IPS DF 19.7 (cell line): ENCODE measurements at regions not wholly inside any gene's neighbourhood (a gene's known extent, or its start where the extent isn't known, plus 50 kb on each side); places are given as distances from the start of the nearest gene placed in this dataset.

Source experiments
- DNase-seq: peaks from one replicate; pipeline ENCODE4 v3.0.0-alpha.2; 2013; ENCODE audit warnings: low read depth, low spot score

DNA sequence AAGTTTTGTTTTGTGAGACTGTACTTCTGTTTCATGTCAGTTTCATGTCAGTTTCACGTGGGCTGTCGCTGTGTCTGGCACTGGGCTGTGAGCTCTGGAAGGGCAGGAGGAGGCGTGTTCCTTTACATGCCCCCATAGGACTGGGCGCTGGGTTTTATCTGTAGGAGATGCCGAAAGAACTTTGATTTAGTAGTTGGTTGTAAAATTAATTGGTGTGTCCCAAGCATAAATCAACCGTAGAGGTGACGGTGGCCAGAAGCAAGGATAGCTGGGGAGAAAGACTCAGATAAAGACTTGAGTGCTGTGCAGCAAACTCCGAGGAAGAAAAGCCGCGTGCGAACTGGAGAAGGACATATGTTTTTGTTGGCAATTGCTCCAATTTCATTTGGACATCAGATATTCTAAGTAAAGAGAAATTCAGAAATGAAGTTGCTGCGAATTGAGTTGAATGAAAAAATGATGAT, 182.5 kb downstream of the VRK1 start:
- no peak for DNase-seq

DNA sequence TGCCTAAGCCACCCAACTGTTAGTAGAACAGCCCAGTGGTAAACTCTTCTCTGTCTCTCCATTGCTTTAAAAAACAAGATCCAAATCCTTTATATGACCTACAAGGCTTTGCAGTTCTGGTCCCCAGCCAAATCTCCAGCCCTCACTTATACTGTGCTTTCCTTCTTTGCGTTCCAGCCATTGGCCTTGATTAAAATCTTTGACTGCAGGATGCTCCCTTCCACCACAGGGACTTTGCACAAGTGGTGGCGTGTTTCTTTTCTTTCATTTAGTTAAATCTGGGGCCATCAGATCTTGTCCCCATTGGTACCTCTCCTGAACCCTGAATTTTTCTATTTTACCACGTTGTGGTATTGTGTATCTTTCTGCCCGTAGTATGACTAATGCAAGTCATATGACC, 183.7 kb downstream of the VRK1 start:
- DNase-seq, result no peak

DNA sequence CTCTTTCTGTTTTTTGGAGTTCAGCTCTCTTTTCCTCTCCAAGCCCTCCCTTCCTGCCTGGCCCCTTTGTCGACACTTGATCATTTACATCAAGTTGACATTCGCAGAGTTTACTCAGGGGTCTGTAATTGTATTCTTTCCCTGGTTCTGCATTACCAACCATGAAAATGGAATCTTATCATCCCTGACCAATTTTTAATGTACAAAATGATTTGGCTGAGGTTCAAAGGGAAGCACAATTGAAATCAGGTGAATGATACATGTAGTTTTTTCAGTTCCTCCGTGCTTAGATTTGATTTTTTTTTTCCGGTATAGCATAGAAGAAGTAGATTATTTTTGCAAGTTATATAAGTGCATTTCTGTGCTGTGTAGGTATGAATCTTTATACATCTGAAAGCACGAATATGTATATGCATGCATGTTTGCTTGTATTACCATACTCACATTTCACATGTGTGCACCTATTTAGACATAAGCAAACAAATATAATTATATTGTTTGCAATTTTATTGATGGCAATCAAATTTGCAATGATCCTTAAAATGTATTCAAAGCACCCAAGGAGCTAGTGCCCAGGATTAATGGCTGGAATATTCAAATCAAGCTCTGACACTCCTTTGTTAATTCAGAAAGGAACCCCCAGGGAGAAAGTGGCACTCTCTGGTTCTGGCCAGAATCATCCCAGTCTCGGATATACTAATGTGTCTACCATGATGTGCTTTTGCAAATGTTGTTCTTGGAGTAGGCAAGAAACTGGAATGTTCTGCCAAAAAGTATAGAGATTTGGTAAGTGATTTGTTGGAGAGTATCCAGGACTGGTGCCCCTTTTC, 189.3 kb downstream of the VRK1 start:
- DNase-seq, result no peak

DNA sequence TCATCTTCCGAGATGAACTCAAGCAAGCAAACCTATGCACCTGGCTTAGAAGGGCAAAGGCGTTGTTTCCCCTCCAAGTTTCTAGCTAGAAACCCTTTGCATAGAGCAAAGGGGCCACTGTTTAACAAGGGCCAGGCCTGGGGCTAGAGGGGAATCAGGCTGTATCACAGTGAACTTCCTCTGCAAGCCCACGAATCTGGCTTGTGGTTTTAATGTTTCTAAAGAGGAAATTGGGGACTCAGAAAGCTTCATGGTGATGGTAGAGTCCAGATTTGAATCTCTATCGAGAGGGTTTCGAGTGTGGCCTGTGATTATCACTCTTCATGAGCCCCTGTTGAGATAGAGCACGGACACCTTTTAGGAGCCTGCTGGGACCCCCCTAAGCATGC, 189.9 kb downstream of the VRK1 start:
- no peak for DNase-seq

DNA sequence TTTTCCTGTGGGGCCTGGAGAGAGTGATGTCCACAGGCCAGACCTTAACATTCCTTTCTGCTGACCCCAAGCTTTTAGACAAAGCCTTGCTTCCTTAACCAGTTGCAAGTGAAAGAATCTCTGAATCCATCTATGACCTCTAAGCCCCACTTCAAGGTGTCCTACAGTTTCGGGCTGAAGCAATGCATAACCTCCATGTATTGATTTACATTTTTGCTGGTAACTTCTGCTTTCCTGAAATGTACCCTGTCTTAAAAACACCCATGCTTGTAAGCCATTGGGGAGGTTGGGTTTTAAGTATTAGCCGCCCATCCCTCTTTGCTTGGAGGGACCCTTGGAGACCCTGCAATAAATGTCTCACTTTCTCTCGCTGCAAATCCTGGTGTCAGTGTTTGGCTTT, 190.6 kb downstream of the VRK1 start:
- DNase-seq, result no peak

DNA sequence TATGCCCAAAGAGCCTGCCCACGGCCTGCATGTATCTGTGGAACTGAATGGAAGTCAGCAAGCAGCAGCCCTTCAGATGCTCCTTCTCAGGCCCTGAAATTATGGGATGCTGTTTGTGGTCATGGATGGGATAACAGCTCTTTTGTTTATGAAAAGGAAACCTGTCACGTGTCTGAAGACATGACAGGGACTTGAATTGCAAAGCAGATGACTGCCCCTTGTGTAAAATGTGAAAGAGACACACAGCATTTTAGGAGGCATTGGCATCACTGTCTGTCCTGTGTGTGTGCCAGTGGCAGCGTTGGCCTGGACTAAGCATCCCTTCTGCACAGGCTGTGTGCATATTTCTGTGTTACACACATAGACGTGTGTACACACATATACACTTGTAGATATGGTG, 192.1 kb downstream of the VRK1 start:
- DNase-seq, result no peak

DNA sequence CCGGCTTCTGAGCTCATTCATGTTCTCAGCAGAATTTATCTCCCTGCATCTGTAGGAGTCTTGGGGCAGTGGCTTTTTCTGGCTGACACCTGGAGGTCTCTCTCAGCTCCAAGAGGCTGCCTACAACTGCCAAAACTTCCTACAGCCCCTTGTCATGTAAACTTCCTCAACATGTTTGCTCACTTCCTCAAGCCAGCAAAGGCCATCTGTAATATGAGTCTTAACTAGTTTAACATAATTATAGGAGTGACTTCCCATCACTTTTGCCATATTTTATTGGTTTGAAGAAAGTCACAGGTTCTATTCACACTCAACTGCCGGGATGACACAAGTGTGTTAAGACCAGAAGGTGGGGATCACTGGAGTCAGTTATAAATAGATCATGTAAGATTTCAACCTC, 194.0 kb downstream of the VRK1 start:
- no peak for DNase-seq

DNA sequence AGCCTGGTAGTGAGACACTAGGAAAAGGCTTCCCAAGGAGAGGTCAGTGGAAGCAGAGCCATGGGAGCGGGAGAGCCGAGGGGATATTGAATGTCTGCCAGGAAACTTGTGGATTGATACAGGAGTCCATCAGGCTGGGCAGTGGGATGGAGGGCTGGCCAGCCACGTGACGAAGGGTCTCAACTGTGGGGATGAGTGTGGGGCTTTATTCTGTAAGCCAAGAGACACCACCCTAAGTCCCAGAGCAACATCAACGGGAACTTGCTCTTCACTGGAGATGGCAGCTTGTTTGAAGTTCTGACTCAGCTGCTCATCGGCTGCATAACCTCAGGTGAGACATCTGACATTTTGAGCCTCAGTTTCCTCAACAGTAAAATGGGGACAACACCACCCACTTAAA, 197.8 kb downstream of the VRK1 start:
- no peak for DNase-seq

DNA sequence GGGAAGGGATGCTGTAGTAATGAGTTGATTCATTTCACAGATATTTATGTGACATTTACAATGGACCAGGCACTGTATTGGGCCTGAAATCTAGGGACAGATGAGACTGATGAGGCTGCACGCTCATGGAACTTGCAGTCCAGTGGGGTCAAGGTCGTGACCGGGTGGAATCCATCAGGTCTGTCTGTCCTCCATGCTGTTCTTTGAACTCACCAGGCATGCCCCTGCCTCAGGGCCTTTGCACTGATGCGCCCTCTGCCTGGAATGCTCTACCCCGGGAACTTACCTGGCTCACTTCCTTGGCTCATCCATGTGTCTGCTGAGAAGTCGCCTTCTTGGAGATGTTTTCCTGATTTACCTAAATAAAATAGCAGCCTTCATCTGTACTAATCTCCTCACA, 200.1 kb downstream of the VRK1 start:
- no peak for DNase-seq

DNA sequence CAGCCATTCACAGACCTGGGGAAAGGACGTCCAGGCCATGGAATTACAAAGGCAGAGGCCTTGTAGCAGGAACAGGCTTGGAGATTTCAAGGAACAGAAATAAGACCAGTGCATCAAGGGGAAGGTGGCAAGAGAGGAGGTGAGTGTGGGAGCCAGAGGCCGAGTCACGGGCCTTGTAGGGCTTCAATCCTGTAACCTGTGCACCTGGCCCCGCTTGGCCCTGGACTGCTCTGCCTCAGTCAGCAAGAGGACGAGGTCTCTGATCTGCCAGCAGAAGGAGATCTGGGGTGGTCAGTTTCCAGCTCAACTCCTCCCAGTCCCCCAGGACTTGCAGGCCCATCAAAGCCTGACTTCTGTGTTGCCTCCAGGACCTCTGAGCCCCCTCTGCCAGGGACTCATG, 200.8 kb downstream of the VRK1 start:
- DNase-seq, result no peak

DNA sequence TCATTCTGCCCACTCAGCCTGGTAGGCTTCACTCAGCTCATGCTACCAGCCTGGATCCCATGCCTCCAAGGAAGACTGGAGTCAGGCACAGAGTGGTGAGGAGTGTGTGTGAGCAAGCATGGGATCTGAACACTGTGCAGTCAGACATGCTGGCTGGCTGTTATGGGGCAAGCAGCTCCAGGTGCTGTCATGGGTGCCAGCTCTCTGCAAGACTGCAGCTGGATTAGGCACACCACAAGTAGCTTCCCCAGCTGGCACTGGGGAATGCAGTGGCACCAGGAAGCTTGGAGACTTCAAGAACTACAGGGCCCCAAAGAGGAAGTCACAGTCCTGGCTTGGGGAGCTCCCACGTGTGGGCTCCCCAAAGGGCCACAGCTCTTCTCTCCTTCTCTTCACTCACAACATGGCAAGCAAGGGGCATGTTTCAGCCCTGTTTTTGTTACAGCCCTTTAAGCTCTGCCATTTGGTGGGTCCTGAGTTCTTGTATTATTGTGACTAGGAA, 202.5 kb downstream of the VRK1 start:
- DNase-seq, result no peak

DNA sequence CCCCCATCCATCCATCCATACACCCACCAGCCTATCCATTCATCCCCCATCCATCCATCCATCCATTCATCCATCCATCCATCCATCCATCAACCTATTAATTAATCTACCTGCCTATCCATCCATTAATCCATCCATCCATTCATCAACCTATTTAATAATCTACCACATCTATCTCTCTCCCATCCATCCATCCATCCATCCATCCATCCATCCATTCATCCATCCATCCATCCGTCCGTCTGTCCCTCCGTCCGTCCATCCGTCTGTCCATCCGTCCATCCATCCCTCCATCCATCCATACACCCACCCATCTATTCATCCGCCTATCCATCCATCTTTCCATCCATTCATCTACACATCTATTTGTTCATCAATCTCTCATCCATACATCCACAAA, 205.3 kb downstream of the VRK1 start:
- no peak for DNase-seq

DNA sequence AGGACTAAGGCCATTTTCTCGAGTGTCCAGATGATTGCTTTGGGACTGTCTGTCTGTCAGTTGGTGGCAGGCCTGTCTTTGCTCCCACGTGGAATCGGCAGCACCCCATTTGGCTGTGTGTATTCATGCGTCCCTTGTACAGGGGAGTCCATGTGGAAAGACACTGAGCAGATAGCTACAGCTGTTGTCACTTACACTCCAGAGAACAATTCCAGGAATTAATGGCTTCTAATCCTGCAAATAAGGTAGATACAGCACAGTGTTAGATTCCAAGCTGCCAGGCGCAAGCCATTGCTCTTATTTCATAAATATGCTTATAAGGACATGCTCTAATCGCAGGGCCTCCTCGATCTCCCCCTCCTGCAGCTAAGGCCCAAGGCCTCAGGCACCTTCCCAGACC, 208.8 kb downstream of the VRK1 start:
- no peak for DNase-seq

DNA sequence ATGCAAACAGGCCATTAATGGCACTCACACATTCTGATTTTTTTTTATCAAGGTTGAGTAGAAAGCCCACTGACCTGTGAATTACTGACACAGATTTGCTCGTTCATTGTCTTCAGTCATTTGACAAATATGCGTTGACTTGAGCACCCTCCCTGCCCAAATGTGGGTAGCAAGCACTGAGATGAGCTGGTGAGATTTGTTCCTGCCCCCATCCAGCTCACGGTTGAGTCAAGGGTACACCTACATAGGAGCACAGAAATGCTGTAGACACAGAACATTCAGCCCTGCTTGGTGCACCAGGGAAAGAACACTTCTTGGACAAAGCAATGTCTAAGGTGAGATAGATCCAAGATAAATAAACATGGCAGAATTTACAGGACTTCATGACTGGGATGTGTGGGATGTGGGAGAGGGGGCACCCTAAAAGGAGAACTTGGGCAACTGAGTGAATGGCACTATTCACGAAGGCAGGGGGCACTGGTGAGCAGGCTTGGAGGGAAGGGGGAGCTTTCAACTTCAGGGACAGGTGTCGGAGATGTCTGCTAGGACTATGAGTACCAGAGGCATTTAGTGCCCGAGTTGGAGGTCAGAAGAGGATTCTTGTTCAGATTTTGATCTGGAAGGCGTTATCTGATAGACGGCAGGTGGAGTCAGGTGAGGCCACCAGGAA, 213.4 kb downstream of the VRK1 start:
- DNase-seq, result no peak

DNA sequence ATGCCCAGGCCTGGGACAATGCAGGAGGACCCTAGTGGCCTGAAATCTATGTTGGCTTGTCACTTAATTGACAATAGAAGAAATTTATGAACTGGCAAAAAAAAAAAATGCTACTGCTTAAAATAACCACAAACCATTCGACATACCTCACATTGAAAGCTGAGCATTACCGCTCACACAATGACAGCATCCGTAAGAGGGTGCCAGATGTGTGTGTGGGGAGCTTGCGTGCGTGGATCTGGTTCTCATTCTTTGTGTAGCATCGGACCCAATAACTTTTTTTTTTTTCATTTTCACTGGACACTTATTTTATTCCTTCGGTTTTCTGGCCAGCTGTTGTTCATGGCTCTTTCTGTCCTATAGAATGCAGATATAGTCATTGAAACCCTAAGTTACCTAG, 216.7 kb downstream of the VRK1 start:
- DNase-seq, result no peak

DNA sequence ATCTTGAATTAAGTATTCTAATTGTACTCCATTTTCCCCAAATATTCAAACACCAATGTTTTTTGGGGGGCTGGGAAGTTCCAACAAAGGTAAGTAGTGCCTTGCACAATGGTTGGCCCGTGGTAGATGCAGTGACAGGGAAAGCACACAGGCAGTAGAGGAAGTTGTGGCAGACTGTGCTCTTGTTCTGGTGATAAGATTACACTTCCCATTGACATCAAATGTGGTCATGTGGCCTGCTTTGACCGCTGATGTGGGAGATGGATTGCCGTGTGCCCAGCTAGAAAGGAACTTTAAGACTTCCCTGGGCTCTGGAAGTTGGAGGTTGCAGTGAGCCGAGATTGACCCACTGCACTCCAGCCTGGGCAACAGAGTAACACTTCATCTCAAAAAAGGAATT, 223.8 kb downstream of the VRK1 start:
- DNase-seq, result no peak

DNA sequence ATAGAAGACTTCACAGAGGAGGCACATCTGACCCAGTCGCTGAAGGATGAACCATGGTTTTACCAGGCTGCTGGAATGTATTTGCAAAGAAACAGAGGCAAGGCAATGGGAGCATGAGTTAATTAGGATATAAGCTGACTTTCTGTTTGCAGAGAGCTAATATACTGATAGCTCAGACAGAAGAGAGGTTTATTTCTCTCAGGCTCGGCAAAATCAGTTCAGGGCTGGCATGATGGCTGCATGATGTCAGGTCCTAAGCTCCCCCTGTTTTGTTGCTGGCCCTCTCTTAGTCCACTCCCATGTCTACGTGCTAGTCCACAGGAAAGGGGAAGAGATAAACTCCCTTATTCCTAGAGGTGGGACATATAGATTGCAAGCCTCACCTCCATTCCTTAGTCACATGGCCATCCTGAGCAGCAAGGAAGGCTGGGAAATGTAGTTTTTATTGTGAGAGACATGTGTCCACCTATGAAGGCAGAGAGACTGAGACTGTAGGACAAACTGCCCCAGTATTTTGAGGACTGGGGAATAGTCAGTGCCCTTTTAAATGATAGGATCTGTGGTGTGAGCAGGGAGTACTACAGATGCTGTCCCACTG, 224.5 kb downstream of the VRK1 start:
- DNase-seq, result no peak

DNA sequence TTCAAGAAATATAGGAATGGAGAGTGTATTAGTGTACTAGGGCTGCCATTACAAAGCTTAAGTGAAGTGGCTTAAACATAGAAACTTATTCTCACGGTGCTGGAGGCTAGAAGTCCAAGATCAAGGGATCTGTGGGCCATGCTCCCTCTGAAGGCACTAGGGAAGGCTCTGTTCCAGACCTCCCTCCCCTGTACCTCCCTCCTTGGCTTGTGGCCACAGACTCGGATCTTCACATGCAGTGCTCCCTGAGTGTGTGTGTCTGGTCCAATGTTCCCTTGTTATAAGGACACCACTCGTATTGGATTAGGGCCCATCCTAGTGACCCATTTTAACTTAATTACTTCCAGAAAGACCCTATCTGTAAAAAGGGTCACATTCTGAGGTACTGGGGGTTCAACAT, 225.6 kb downstream of the VRK1 start:
- no peak for DNase-seq

DNA sequence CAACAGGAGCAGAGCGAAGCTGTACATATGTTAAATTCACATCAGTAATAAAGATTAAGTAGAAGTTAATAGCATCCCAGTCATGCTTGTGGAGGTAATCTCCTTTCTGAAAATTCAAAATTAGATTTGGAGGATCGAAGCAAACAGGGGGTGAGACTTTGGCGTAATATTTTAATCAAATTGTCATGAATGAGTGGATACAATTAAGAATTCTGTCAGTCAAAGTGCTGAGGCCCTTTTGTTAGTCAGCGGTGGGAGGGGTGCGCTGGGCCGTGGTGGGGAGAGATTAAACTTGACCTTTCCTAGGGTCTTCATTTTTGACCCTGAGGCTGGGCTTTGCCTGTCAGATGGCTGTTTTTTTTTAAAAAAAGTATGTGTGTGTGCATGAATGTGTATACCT, 226.7 kb downstream of the VRK1 start:
- no peak for DNase-seq

DNA sequence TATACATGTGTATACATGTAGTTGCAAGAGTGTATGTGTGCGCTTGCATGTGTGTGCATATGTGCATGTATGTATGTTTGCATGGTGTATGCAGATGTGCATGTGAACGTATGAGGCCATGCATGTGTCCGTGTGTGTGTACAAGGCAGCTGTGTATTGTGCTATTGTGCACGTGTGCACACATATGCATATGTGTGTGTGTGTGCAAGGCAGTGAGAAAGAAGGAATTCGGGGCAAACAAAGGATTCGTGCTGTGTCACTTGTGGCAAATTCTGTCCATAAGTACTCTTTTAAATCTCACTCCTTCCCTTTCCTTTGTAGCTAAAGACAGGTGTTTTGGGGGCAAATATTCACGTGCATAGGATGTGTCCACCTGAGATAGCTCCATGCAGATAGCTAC, 227.1 kb downstream of the VRK1 start:
- DNase-seq, result no peak

DNA sequence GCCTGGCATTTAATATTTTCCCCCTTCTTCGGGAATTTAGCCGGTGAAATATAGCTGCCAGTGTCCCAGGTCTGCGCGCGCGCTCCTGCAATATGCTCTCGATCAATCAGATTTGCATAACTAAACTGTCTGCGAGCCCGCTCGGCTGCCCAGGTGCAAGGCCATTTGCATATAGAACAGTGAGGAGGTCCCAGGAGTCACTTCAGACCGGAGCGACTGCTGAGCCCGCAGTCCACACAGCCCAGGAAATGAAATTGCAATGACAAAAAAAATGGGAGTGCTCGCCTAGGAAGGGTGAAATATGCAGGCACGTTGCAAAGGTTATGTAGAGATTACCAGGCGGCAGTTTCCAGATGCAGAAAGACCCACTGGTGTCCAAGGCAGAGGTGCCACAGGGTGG, 228.5 kb downstream of the VRK1 start:
- DNase-seq, result no peak

DNA sequence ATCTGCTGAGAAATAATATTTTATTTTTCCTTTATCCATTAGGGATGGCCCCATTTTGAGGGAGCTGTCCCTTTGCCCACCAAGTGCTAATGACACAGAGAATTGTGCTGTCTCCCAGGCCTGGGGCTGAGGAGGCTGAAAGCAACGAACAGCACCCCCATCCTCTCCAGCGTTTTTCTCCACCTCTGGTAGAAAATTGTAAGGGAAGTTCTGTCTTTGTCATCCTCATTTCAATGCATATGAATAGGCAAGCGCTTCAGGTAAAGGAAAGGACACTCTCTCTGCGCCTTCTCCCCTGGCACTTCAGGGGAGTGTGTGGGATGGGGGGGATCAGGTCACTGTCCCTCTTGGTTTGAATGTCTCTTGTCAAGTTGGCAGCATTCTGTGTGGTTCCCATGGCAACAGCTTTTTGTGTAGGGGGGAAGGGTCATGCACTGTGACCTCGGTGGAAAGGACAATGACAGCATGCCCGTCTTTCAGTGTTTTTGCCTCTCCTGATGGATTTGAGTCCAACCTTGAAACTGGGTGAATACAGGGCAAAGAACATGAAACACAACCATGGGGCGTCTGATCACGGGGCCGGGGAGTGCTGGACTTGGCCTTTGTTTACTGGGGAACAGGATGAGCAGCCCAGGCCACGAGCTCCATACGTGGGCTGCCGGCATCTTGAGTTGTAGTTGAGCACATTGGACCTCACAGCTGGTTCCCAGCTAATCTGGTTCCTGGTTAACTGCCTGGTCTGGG, 230.2 kb downstream of the VRK1 start:
- DNase-seq, result no peak
